ENCODE measurements at regions not wholly inside any gene's neighbourhood (a gene's known extent, or its start where the extent isn't known, plus 50 kb on each side); places are given as distances from the start of the nearest gene placed in this dataset.

GRCh38 chr7:85381212-85381611 is 194.4 kb upstream of the SEMA3D start:
- in situ Hi-C loops (cut with HindIII; ENCODE audit: low sequenced_read_pairs): no loop called here
- TF ChIP-seq CTCF (IDR thresholded peaks at IDR 0.05; ENCODE audit: low read depth, low read length, missing control alignments): no peak
- no peak for DNase-seq (ENCODE audit: low read depth)

GRCh38 chr7:85376589-85376988 is 189.7 kb upstream of the SEMA3D start:
- in situ Hi-C loops (cut with HindIII; ENCODE audit: low sequenced_read_pairs): no loop called here
- no peak overlapping the region for H3K4me3 ChIP-seq (ENCODE audit: low read depth, low read length)
- no peak for DNase-seq (ENCODE audit: low read depth)
- TF ChIP-seq CTCF (IDR thresholded peaks at IDR 0.05; ENCODE audit: low read depth, low read length, missing control alignments): no peak

More at GRCh38 chr7:85381212-85381611, 194.4 kb upstream of the SEMA3D start:
- no peak overlapping the region for H3K4me3 ChIP-seq (ENCODE audit: low read depth, low read length)

- no peak for TF ChIP-seq CTCF (IDR thresholded peaks at IDR 0.05; ENCODE audit: low read depth, low read length, missing control alignments)
- no peak overlapping the region for H3K4me3 ChIP-seq (ENCODE audit: low read depth, low read length)
- no peak for DNase-seq (ENCODE audit: low read depth)
- in situ Hi-C loops (cut with HindIII; ENCODE audit: low sequenced_read_pairs): no loop called here
Measured at GRCh38 chr7:85356916-85357315, 170.1 kb upstream of the SEMA3D start.

- in situ Hi-C loops (cut with HindIII; ENCODE audit: low sequenced_read_pairs): no loop called here
- H3K4me3 ChIP-seq (ENCODE audit: low read depth, low read length): no peak overlapping the region
- DNase-seq (ENCODE audit: low read depth): no peak
- TF ChIP-seq CTCF (IDR thresholded peaks at IDR 0.05; ENCODE audit: low read depth, low read length, missing control alignments): no peak
Measured at GRCh38 chr7:85343484-85343883, 156.6 kb upstream of the SEMA3D start.

GRCh38 chr7:85342781-85343180 is 155.9 kb upstream of the SEMA3D start:
- no peak for TF ChIP-seq CTCF (IDR thresholded peaks at IDR 0.05; ENCODE audit: low read depth, low read length, missing control alignments)
- DNase-seq (ENCODE audit: low read depth): no peak
- no peak overlapping the region for H3K4me3 ChIP-seq (ENCODE audit: low read depth, low read length)
- in situ Hi-C loops (cut with HindIII; ENCODE audit: low sequenced_read_pairs): no loop called here

- in situ Hi-C loops (cut with HindIII; ENCODE audit: low sequenced_read_pairs): no loop called here
- no peak overlapping the region for H3K4me3 ChIP-seq (ENCODE audit: low read depth, low read length)
- no peak for DNase-seq (ENCODE audit: low read depth)
- TF ChIP-seq CTCF (IDR thresholded peaks at IDR 0.05; ENCODE audit: low read depth, low read length, missing control alignments): no peak
Measured at GRCh38 chr7:85341973-85342372, 155.1 kb upstream of the SEMA3D start.

- TF ChIP-seq CTCF (IDR thresholded peaks at IDR 0.05; ENCODE audit: low read depth, low read length, missing control alignments): no peak
- in situ Hi-C loops (cut with HindIII; ENCODE audit: low sequenced_read_pairs): no loop called here
- H3K4me3 ChIP-seq (ENCODE audit: low read depth, low read length): no peak overlapping the region
- DNase-seq (ENCODE audit: low read depth): no peak
Measured at GRCh38 chr7:85341121-85341520, 154.3 kb upstream of the SEMA3D start.
